GM06990 (cell line): ENCODE measurements at regions not wholly inside any gene's neighbourhood (a gene's known extent, or its start where the extent isn't known, plus 50 kb on each side); places are given as distances from the start of the nearest gene placed in this dataset.

Experiments used
- DNase-seq: peaks from one replicate; pipeline ENCODE4 v3.0.0-alpha.2; 2011; ENCODE audit not compliant: insufficient read length; ENCODE audit errors: extremely low read depth
- H3K27me3 ChIP-seq: replicated peaks from 2 replicates; pipeline ENCODE4 v1.6.0; 2011; ENCODE audit warnings: low read length; ENCODE audit not compliant: control insufficient read depth, insufficient read depth
- H3K36me3 ChIP-seq: 2 replicates; pipeline ENCODE4 v1.5.1; 2011; ENCODE audit warnings: low read length; ENCODE audit not compliant: control insufficient read depth, insufficient read depth
- H3K4me3 ChIP-seq: replicated peaks from 2 replicates; pipeline ENCODE4 v1.5.1; 2011; ENCODE audit warnings: low read depth, mild to moderate bottlenecking, control low read depth, low read length
- CTCF ChIP-seq: IDR thresholded peaks from 2 replicates; pipeline ENCODE4 v1.5.1; 2011; ENCODE audit warnings: low read length, control low read depth, mild to moderate bottlenecking, inconsistent platforms; ENCODE audit not compliant: insufficient read depth, poor library complexity, severe bottlenecking

GRCh38 chr2:40773291-40773690 lies 321.4 kb upstream of the SLC8A1 start:
- no peaks in the 10 kb centered on the region for H3K36me3 ChIP-seq
- no peak for TF ChIP-seq CTCF
- no peaks in the 10 kb centered on the region for H3K27me3 ChIP-seq
- DNase-seq, result no peak
- H3K4me3 ChIP-seq, result no peak overlapping the region

- Histone ChIP-seq H3K36me3 (no peaks in the 10 kb centered on the region), H3K4me3 (no peak overlapping the region), H3K27me3 (no peaks in the 10 kb centered on the region)
- DNase-seq, result no peak
- TF ChIP-seq CTCF, result no peak
Measured at GRCh38 chr2:40783704-40784103, 331.8 kb upstream of the SLC8A1 start.

- H3K36me3 ChIP-seq, result no peaks in the 10 kb centered on the region
- DNase-seq, result no peak
- H3K4me3 ChIP-seq, result no peak overlapping the region
- no peaks in the 10 kb centered on the region for H3K27me3 ChIP-seq
- no peak for TF ChIP-seq CTCF
Measured at GRCh38 chr2:40786636-40787035, 334.7 kb upstream of the SLC8A1 start.

- no peak for TF ChIP-seq CTCF
- no peak for DNase-seq
- no peak overlapping the region for H3K4me3 ChIP-seq
- H3K27me3 ChIP-seq, result no peaks in the 10 kb centered on the region
- H3K36me3 ChIP-seq, result no peaks in the 10 kb centered on the region
Measured at GRCh38 chr2:40797120-40797519, 345.2 kb upstream of the SLC8A1 start.

GRCh38 chr2:40803900-40804299 lies 352.0 kb upstream of the SLC8A1 start:
- H3K27me3 ChIP-seq, result no peaks in the 10 kb centered on the region
- no peak overlapping the region for H3K4me3 ChIP-seq
- DNase-seq, result no peak
- no peak for TF ChIP-seq CTCF
- no peaks in the 10 kb centered on the region for H3K36me3 ChIP-seq

- H3K36me3 ChIP-seq, result no peaks in the 10 kb centered on the region
- TF ChIP-seq CTCF, result no peak
- no peaks in the 10 kb centered on the region for H3K27me3 ChIP-seq
- no peak overlapping the region for H3K4me3 ChIP-seq
- no peak for DNase-seq
Measured at GRCh38 chr2:40809156-40809555, 357.3 kb upstream of the SLC8A1 start.
